ENCODE measurements at regions not wholly inside any gene's neighbourhood (a gene's known extent, or its start where the extent isn't known, plus 50 kb on each side); places are given as distances from the start of the nearest gene placed in this dataset.
"Not testable (repeated sequence)": the region's sequence is repeated elsewhere in the genome, so short reads cannot be mapped to it uniquely, and the experiment has no call there.

- not testable (repeated sequence) for TF ChIP-seq ZNF333 (CRISPR knock-in tag; IDR thresholded peaks at IDR 0.05; ENCODE audit: borderline replicate concordance); ZNF143 (CRISPR knock-in tag; IDR thresholded peaks at IDR 0.05)
Observed at GRCh38 chr2:153664009-153664408, 185.4 kb upstream of the RPRM start.
